ENCODE measurements at regions not wholly inside any gene's neighbourhood (a gene's known extent, or its start where the extent isn't known, plus 50 kb on each side); places are given as distances from the start of the nearest gene placed in this dataset.

DNA sequence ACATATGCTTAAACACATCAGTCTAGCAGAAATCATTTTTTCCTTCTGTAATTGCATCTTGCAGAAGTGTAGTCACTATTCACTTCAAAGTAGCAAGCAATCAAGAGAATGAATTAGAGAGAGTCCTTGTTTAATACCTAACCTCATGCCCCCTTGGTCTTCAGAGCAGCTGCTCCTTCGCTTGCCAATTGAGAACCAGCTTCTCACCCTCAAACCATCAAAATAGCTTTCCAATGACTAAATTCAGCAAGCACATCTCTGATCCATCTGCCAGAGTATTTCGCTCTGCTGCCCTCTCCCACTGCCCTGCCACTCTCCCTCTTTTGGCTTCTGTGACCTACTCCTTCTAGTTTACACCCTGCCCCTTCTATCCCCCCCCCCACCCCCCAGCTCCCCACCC, 120.7 kb upstream of the AGAP1 start:
- WGBS, 2 donors (ENCODE audit: low coverage in 1 of 2): 71 to 72% methylated on average over 2 of the region's 2 CpGs
- no peaks in the 10 kb centered on the region for H3K9me3 ChIP-seq
- DNase-seq: no peak
- intact Hi-C loops (cut with DNase I; ENCODE audit: low total_unique reads): no loop called here
- no peak overlapping the region for H3K27ac ChIP-seq
- no peaks in the 10 kb centered on the region for H3K36me3 ChIP-seq
- TF ChIP-seq POLR2AphosphoS5 (IDR thresholded peaks at IDR 0.05) (no peak), POLR2A (IDR thresholded peaks at IDR 0.05) (no peak), EP300 (IDR thresholded peaks at IDR 0.05; ENCODE audit: low read depth) (no peak)
- TF ChIP-seq, protein P1, sequence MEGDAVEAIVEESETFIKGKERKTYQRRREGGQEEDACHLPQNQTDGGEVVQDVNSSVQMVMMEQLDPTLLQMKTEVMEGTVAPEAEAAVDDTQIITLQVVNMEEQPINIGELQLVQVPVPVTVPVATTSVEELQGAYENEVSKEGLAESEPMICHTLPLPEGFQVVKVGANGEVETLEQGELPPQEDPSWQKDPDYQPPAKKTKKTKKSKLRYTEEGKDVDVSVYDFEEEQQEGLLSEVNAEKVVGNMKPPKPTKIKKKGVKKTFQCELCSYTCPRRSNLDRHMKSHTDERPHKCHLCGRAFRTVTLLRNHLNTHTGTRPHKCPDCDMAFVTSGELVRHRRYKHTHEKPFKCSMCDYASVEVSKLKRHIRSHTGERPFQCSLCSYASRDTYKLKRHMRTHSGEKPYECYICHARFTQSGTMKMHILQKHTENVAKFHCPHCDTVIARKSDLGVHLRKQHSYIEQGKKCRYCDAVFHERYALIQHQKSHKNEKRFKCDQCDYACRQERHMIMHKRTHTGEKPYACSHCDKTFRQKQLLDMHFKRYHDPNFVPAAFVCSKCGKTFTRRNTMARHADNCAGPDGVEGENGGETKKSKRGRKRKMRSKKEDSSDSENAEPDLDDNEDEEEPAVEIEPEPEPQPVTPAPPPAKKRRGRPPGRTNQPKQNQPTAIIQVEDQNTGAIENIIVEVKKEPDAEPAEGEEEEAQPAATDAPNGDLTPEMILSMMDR (IDR thresholded peaks at IDR 0.05): no peak
- no peaks in the 10 kb centered on the region for H3K4me1 ChIP-seq
- no peak overlapping the region for H3K4me3 ChIP-seq
- in situ Hi-C loops (cut with MboI; ENCODE audit: low pct_ligation_motif_present in 1 of 4, low pct_unique_long_range_greater_than_20kb in 1 of 4, low sequenced_read_pairs in 3 of 4): no loop called here
- H3K27me3 ChIP-seq: no peaks in the 10 kb centered on the region

- Histone ChIP-seq H3K36me3 (no peaks in the 10 kb centered on the region), H3K9me3 (no peaks in the 10 kb centered on the region), H3K27me3 (no peaks in the 10 kb centered on the region), H3K27ac (no peak overlapping the region), H3K4me1 (no peaks in the 10 kb centered on the region), H3K4me3 (no peak overlapping the region)
- no peak for DNase-seq
- WGBS, 2 donors (ENCODE audit: low coverage in 1 of 2): 68 to 74% methylated on average over 4 of the region's 4 CpGs
- intact Hi-C loops (cut with DNase I; ENCODE audit: low total_unique reads): no loop called here
- TF ChIP-seq EP300 (IDR thresholded peaks at IDR 0.05; ENCODE audit: low read depth) (no peak), POLR2AphosphoS5 (IDR thresholded peaks at IDR 0.05) (no peak), POLR2A (IDR thresholded peaks at IDR 0.05) (no peak)
- TF ChIP-seq, protein P1 (IDR thresholded peaks at IDR 0.05): no peak
- in situ Hi-C loops (cut with MboI; ENCODE audit: low pct_ligation_motif_present in 1 of 4, low pct_unique_long_range_greater_than_20kb in 1 of 4, low sequenced_read_pairs in 3 of 4): no loop called here
These were observed 116.7 kb upstream of the AGAP1 start for GRCh38 chr2:235377176-235377575.

GRCh38 chr2:235378246-235378645, 115.6 kb upstream of the AGAP1 start:
- intact Hi-C loops (cut with DNase I; ENCODE audit: low total_unique reads): no loop called here
- H3K36me3 ChIP-seq: no peaks in the 10 kb centered on the region
- no peak for TF ChIP-seq POLR2A (IDR thresholded peaks at IDR 0.05)
- no peak overlapping the region for H3K4me3 ChIP-seq
- DNase-seq: peak; percentile 44
- 35 to 38% methylated on average over 4 of the region's 4 CpGs for WGBS, 2 donors (ENCODE audit: low coverage in 1 of 2)
- no peak overlapping the region for H3K27ac ChIP-seq
- H3K4me1 ChIP-seq: no peaks in the 10 kb centered on the region
- in situ Hi-C loops (cut with MboI; ENCODE audit: low pct_ligation_motif_present in 1 of 4, low pct_unique_long_range_greater_than_20kb in 1 of 4, low sequenced_read_pairs in 3 of 4): no loop called here
- H3K9me3 ChIP-seq: no peaks in the 10 kb centered on the region
- H3K27me3 ChIP-seq: no peaks in the 10 kb centered on the region

GRCh38 chr2:235378944-235379343, 114.9 kb upstream of the AGAP1 start:
- Histone ChIP-seq H3K4me1 (no peaks in the 10 kb centered on the region), H3K27ac (no peak overlapping the region), H3K9me3 (no peaks in the 10 kb centered on the region), H3K36me3 (no peaks in the 10 kb centered on the region), H3K4me3 (no peak overlapping the region), H3K27me3 (no peaks in the 10 kb centered on the region)
- in situ Hi-C loops (cut with MboI; ENCODE audit: low pct_ligation_motif_present in 1 of 4, low pct_unique_long_range_greater_than_20kb in 1 of 4, low sequenced_read_pairs in 3 of 4) (no loop called here), intact Hi-C loops (cut with DNase I; ENCODE audit: low total_unique reads) (no loop called here)
- no peak for DNase-seq
- whole genome bisulfite sequencing, 2 donors (ENCODE audit: low coverage in 1 of 2): 79 to 89% methylated on average over 2 to 4 of the region's 4 CpGs
- no peak for TF ChIP-seq EP300 (IDR thresholded peaks at IDR 0.05; ENCODE audit: low read depth)
- TF ChIP-seq POLR2AphosphoS5 (IDR thresholded peaks at IDR 0.05): no peak
- TF ChIP-seq, protein P1 (IDR thresholded peaks at IDR 0.05): no peak
- TF ChIP-seq POLR2A (IDR thresholded peaks at IDR 0.05): no peak

- no peak overlapping the region for H3K27ac ChIP-seq
- in situ Hi-C loops (cut with MboI; ENCODE audit: low pct_ligation_motif_present in 1 of 4, low pct_unique_long_range_greater_than_20kb in 1 of 4, low sequenced_read_pairs in 3 of 4): no loop called here
- no peak overlapping the region for H3K4me3 ChIP-seq
- intact Hi-C loops (cut with DNase I; ENCODE audit: low total_unique reads): no loop called here
- WGBS, 2 donors (ENCODE audit: low coverage in 1 of 2): 57 to 85% methylated on average over 1 to 2 of the region's 2 CpGs
- H3K36me3 ChIP-seq: no peaks in the 10 kb centered on the region
- H3K9me3 ChIP-seq: no peaks in the 10 kb centered on the region
- no peaks in the 10 kb centered on the region for H3K27me3 ChIP-seq
- H3K4me1 ChIP-seq: no peaks in the 10 kb centered on the region
- TF ChIP-seq, protein P1 (IDR thresholded peaks at IDR 0.05): no peak
- TF ChIP-seq POLR2A (IDR thresholded peaks at IDR 0.05) (no peak), POLR2AphosphoS5 (IDR thresholded peaks at IDR 0.05) (no peak), EP300 (IDR thresholded peaks at IDR 0.05; ENCODE audit: low read depth) (no peak)
- no peak for DNase-seq
These were observed 112.5 kb upstream of the AGAP1 start for GRCh38 chr2:235381261-235381912.
